GM21529 (cell line): ENCODE measurements at regions not wholly inside any gene's neighbourhood (a gene's known extent, or its start where the extent isn't known, plus 50 kb on each side); places are given as distances from the start of the nearest gene placed in this dataset.

Source experiments
- ATAC-seq: cut with Tn5 transposase; IDR thresholded peaks from one replicate; pipeline ENCODE4 v1.9.1; 2021; ENCODE audit not compliant: unreplicated experiment

DNA sequence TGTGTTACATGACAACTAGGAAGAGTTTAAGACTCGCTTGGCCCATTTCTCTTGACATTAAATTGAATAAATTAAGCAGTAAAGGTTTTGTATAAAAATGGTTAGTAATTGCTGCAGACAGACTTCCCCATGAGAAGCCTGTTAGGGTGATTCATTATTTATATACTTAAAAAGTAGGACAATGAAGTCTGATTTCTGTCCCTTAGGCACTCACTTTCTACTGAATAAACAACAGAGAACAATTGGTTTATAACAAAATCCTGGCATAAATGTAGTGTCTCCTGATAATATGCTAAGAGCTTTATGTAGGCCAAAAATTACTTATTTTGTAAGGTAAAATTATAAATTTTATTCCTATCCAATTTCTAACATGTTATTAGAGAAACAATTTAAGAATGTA lies 2138.5 kb upstream of the PCDH20 start:
- no peak for ATAC-seq

DNA sequence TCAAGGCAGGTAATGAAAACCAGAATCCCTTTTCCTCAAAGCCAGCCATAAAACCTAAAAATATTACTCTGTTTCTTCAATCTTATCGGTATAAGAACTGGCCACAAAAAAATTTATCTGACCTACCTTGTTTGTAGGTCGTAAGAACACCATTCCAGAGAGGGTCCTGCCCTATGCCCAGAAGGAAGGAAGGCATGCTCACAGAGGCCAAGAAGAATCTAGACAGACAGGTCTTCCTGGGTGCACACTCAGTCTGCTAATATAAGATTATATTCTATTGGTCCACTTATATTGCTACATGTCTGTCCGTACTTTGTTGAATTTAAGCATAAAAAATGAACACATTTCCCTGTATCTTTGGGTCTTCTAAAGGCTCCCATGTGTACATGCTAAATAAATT lies 2136.1 kb upstream of the PCDH20 start:
- no peak for ATAC-seq

DNA sequence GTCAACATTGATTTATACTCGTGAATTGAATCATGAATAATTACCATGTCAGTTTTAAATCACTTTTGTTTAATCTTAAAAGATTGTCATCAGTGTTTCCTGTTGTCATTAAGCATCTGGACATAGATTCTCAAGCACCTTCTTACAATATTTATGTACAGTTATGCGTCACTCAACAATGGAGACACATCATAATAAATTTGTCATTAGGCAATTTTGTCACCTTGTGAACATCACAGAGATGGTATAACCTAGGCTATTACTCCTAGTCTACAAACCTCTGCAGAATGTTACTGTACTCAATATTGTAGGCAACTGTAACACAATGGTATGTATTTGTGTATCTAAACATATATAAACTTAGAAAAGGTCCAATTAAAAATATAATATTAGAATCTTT lies 2130.9 kb upstream of the PCDH20 start:
- ATAC-seq = no peak

DNA sequence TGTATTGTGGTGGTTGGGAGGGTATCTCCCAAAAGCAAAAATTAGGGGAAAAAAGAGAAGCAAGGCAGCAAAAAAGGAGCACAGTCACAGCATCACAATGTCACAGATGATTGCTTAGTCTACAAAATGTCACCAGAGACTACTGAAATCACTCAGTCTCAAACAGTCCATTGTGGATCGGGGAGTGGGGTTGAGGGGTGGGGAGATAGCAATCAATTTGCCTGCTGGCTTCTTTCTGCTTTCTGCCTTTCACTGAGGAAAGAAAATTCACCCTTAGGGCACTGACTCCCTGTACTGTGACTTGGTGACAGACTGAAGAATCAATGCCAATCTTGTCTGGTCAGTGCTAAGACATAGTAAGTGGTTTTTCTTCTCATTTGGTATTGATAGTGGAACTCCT lies 2127.1 kb upstream of the PCDH20 start:
- no peak for ATAC-seq

DNA sequence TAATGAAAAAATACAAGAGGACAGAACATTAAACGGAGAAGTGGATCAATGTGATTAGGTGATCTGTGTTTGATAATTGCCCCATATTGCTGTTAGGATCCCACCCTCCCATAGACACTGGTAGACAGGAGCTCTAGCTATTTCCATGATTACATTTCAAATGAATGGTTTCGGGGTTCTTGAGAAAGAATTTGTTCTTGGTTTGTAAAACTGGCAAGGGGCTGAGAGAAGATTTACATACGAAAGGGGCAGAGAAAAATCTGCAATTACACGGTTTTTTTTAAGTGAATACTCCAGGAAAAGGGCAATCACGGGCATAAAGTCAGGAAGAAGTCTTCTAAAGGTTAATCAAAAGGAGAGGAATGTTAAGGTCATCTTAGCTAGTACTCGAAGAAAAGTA lies 2125.7 kb upstream of the PCDH20 start:
- no peak for ATAC-seq

DNA sequence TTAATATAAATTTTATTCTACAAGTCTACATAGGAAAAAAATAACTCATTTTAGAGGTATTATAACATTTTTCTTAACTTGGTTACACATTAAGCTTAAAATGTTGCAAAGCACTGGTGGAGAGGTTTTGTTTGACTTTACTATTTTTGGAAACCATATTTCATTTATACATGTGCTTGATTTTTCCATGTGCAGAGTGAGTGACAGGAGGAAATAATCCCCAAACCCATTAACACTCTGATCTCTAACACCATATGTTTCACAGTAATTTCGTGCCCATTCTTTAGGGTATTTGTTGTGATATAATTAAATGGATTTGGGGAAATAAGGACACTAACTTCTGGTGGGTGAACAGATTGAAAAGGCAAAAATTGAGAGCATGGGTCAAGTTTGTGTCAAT lies 2124.4 kb upstream of the PCDH20 start:
- ATAC-seq = no peak

DNA sequence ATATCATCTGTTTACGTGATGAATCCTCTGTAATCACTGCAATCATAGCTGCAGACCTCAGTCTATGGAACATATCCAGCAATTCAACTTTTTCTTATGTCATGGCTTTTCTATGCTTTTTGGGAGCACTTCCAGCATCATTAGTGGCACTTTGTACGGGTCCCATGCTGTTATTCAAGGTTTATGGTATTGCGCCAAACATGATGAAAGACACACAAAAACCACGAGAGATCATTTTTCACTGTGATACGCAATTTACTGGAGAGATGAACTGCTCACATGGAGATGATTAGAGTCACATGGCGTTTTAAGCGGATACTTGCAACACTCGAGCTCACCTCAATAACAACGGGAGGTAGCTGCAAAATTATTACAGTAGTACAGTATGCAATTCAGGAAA lies 2101.7 kb upstream of the PCDH20 start:
- no peak for ATAC-seq

DNA sequence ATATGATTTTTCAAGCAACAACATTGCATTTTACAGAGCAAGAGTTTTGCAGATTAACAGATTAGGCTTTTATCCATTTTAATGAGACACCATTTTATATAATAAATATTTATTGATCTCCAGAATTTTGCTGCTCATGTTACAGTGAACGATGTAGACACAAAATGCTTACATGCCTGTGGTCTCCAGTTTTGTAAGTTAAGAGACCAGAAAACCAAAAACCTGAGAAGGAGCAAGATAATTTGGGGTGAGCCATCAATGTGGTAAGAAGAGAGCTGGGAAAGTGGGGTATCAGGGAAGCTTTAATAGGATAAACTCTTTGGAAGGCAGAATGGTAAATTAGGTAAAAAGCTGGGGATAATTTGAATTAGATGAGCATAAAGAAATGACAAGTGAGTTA lies 2100.5 kb upstream of the PCDH20 start:
- no peak for ATAC-seq

DNA sequence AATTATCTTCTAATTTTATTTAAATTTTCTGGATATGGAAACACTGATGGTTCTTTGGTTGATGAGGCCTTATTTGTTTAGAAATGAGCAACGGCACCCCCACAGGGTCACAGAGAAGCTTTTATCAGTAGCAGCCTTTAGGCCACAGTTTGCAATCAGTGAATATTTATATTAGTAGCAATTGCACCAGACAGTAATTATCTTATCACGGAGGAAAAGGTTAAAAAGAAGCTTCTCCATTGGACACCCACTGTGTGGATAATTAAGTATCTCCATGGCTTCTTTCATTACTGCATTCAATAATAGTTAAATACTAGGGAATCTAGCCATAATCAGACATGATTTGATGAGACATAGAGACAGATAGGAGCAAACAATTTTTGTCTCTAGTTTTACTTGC lies 2099.2 kb upstream of the PCDH20 start:
- ATAC-seq = no peak

DNA sequence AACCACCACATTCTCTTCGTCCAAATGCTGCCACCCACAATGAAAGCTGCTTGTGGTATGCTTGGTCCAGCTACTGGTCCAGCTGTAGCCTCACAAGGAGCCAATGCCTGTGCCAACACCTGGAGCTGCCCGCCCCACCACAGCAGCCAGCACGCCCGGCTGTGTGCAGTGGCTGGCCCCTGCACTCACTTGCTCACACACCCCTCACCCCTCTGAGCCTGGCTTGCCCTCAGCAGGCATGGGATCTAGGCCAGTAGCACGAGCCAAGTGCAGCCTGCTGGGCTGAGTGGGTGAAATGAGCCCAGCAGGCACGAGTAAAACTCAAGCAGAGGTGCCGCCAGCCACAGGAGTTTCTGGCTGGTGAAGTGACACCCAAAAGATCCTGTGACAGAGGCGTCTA lies 2096.4 kb upstream of the PCDH20 start:
- ATAC-seq = no peak

DNA sequence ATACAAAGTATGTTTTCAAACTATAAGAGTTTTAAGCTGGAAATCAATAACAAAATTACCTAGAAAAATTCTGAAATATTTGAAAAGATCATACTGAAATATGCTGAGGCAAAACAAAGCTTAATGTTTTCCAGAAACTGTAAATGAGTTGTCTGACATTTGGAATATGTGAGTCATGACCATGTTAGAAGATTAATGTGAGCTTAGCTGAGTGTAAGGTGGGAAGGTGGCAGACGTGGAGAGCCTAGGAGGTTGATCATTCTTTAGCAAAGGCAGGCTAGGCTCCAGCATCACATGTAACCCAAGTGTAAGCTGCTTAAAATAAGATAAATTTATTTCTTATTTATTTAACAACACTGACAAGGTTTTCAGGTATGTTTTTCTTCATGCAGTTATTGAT lies 2086.1 kb upstream of the PCDH20 start:
- no peak for ATAC-seq

DNA sequence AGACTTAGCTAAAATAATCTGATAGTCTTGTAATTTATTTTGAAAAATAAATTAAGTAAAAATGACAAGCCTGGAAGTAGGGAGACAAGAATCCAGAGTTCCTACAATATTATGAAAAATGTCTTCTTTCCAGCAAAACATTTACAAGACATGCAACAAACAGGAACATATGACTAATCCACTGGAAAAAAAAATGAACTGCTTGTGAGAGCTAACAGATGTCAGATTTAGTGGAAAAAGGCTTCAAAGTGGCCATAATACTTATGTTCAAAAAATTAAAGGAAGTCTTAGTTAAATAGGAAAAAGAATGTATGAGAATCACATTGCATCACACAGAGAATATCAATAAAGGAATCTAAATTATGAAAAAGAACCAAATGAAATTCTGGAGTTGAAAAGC lies 2082.0 kb upstream of the PCDH20 start:
- no peak for ATAC-seq

DNA sequence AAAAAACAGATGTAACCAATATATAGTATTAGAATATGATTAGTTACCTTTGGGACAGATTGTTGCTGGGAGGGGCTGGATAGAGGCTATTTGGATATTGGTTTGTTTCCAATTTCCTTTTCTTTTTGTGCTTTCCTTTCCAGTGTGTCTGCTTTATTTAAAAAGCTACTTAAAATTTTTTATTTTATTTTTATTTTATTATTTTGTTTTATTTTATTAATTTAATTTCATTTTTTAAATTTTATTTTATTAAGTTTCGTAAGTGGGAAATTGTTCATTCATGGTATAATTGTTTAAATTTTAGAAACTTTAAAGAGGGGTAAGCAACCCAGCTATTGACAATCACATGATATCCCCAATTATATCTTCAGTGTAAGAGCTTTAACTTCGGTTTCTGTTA lies 2077.0 kb upstream of the PCDH20 start:
- no peak for ATAC-seq

DNA sequence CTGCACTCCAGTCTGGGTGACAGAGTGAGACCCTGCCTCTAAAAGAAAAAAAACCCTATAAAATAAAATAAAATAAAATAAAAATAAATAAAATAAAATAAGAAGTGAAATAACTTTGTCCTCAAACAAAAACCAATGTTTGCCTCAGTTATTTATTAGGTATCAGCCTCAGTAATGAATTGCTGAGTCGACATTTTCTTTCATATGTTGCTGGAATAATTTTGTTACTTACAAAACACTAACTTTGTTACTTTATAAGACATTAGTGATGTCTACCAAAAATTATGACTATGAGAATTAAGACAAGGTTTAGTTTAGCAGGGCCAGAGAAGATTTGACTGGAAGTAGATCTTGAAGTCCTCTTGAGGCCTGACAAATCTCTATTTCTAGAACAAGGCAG lies 2074.5 kb upstream of the PCDH20 start:
- no peak for ATAC-seq

DNA sequence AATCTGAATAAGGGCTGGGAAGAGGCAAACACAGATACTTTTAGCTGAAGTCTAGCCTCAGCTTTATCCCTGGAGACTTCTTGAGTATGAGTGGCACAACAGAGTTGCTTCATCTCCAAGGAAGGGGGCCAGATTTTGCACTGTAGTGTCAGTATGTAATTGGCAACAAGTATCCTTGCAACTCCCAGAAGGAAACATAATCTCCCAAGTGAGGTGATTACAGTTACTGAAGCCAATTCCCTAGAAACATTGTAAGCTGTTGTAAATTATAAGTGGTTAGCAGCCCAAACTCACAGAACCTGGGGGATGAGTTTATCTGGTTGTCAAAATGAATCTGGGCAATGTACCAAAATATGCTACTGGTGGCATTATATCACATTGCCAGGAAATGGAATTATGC lies 2065.7 kb upstream of the PCDH20 start:
- ATAC-seq = no peak

DNA sequence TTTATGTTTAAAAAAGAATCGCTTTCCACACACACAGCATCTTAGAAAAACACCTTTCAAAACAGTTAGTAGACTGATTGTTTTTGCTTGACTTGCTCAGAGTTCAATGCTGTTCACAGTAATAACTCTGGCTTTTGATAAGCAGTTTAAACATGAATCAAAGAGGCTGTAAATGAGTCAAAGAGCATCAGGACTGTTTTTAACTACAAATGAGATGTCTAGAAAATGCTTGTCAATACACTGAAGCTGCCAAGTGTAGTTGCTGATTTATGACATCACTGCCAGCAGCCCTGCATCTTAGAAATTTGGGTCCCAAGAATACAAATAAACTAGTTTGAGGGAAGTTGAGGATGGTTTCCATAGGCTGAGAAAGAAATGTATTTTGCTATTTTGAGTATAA lies 2057.1 kb upstream of the PCDH20 start:
- ATAC-seq = no peak

DNA sequence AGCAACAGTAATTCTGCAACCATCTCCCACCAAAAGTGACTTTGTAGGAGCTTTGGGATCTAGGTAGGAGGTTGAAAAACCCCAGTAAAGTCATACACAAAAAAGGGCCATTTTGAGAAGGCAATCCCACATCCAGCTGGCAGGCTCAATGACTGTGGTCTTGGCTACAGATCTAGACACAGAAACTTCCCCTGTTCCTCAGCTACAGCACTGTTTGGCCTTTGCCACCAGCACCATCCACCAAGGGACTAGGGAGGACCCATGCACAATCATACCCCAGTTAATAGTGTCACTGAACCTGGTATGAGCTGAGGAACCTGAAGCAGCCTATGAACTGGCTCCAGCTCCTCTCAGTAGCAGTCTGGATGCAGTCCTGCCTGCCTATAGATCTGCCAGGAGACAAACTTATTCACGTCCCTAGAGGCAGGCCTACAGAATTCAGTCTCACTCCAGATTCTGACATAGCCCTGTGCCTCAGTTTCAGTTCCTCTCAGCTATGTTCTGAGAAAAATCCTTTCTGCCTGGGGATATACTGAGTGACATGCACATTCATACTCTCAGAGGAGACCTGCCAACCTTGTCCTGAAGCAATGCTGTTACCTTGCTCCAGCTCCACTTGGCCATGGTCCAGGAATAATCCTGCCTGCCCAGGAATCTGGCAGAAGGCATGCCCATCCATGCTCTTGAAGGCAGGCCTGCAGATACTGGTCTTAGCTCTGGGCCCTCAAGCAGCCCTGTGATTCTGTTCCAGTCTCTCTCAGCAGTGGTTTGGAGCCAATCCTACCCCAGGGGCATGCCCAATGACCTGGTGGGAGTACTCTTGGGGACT lies 2048.3 kb upstream of the PCDH20 start:
- ATAC-seq = peak; percentile 70

DNA sequence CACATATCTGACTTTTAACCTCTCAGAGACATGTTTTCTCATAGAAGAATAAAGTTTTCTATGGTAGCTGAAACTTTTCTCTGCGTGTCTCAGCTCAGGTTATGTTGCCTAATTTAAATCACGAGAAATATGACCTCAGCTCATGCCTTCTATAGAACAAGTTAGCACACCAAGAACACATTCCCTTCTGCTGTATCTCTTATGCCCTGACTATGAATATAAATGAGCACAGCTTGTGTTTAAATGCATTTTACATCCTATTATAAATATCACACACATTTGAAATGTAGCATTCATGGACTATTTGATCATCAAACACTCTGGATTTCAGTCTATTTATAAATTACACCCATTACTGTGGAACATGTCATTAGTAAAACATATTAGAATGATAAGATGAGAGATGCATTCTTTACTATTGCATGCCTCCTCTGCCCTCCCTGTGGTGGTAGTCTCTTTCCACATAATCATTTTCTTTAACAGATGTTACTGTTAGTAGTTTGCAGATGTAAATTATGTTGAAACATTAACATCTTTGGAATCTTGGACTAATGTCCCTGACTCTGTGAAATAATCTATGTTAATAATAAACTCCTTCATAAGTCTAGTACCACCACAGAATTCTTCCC lies 2044.9 kb upstream of the PCDH20 start:
- no peak for ATAC-seq

DNA sequence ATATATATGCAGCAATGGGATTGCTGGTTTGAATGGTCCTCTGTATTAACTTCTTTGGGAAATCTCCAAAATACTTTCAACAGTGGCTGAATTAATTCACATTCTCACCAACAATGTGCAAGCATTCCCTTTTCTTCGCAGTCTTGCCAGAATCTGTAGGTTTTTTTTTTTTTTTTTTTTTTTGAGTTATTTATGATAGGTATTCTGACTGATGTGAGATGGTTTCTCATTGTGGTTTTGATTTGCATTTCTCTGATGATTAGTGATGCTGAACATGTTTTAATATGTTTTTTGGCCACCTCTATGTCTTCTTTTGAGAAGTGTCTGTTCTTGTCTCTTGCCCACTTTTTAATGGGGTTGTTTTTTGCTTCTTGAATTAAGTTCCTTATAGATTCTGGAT lies 2041.5 kb upstream of the PCDH20 start:
- no peak for ATAC-seq

DNA sequence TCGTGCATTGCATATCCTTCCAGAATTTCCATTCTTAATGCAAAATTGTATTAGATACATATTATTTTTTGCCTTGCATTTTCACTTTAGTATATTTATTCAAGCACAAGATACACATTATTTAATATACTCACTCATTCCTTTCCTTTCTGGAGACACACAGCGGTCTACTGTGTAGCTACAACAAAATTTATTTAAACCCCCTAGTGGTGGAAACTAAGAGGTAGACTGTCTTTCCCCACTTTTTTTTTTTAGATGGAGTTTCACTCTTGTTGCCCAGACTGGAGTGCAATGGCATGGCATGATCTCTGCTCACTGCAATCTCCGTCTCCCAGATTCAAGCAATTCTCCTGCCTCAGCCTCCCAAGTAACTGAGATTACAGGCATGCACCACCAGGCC lies 2040.3 kb upstream of the PCDH20 start:
- no peak for ATAC-seq

DNA sequence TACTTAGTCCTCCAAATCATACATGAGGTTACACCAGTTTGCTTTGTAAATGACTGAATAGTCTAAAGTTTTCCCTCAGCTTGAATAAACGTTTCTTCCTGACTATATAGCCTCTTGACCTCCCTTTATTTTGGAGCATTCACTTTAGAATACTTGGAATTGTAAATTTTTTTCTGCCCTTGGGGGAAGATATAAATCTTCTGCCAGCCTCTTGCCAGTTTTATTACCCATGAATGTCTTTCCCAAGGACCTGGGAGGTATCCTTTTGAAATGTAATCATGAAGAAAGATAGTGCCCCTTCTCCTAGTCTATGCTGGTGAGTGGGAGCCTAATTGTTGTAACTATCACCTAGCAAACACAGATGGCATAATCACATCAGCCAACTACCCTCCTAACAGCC lies 2033.9 kb upstream of the PCDH20 start:
- ATAC-seq = no peak

DNA sequence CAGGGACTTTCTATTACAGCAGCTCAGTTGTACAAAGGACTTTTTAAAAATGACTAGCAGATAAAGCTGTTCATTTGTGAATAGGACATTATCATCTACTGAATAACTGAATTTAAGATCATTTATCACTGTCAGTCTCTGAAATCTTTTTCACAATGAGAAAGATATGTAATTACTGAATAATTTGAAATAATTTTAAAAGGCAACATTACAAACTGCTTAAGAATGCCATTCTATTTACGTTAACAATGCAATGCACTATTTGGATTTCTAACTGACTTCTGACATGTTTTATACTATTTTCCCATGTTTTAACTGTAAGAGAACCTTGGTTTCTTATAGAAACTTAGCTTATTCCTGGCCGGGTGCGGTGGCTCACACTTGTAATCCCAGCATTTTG lies 2033.0 kb upstream of the PCDH20 start:
- ATAC-seq = no peak

DNA sequence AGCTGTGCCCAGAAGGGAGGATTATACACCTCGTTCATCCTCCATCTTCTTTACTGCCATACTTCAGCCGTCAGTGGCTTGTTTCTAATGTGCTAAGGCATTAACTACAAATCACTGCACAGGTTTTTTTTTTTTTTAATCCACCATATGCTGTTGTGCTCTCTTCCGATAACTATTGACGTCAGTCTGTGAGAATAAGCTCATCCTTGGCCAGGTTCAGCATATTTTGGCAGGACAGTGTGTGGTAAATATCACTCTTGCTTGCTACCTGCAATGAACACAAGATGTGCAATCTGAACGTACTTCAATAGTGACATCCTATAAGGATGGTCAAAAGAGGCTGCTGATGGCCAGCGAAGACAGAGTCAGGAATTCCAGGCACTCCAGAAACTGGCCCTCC lies 2030.7 kb upstream of the PCDH20 start:
- ATAC-seq = no peak
